Body of pancreas (tissue), 4 donors: ENCODE measurements at regions not wholly inside any gene's neighbourhood (a gene's known extent, or its start where the extent isn't known, plus 50 kb on each side); places are given as distances from the start of the nearest gene placed in this dataset.

Source experiments
- CTCF ChIP-seq, 7 experiments: fragments of 450-650 bp in 4 of 7; fragments of 200-600 bp in 3 of 7; sonication (generic) in 3 of 7; IDR thresholded peaks; one replicate each; pipeline ENCODE4 v1.5.1; 2016 to 2019; ENCODE audit warnings: antibody characterized with exemption in 7 of 7
- POLR2A ChIP-seq, 3 donors: fragments of 450-650 bp; IDR thresholded peaks; one replicate each; pipeline ENCODE4 v1.6.1; 2016; ENCODE audit warnings: antibody characterized with exemption in 3 of 3, mild to moderate bottlenecking in 2 of 3

DNA sequence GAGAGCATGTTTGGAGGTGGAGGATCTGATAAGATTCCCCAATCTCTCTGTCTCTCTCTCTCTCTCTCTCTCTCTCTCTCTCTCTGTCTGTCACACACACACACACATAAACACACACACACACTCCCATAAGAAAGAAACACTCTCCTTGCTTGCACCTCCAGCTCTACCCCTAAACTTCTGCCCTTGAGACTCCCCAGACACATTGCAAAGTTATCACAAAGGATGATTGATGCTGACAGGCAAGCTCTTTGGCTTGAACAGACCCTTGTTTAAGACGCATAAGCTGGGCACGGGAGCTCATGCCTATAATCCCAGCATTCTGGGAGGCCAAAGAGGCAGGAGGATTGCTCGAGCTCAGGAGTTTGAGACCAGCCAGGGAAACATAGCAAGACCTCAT lies 78.2 kb downstream of the NAV1 start:
- TF ChIP-seq CTCF (IDR thresholded peaks at IDR 0.05) (no peak), POLR2A (IDR thresholded peaks at IDR 0.05) (no peak)
